Cardiac muscle cell (in vitro differentiated cells and primary cell): ENCODE measurements at regions not wholly inside any gene's neighbourhood (a gene's known extent, or its start where the extent isn't known, plus 50 kb on each side); places are given as distances from the start of the nearest gene placed in this dataset.

ENCODE experiments used
- DNase-seq, 2 donors: peaks; one replicate each; pipeline versions ENCODE4 v3.0.0 to v3.0.0-alpha.2; 2010 to 2017; ENCODE audit warnings: low read depth in 1 of 2, low spot score in 1 of 2
- H3K27ac ChIP-seq: fragments of 200-600 bp; sonication (generic); 2 replicates; pipeline ENCODE4 v1.5.1; 2016
- H3K27me3 ChIP-seq: fragments of 200-600 bp; sonication (generic); 2 replicates; pipeline ENCODE4 v1.6.0; 2016; ENCODE audit warnings: control low read depth
- H3K36me3 ChIP-seq: fragments of 200-600 bp; sonication (generic); 2 replicates; pipeline ENCODE4 v1.5.1; 2016; ENCODE audit warnings: control low read depth
- H3K4me1 ChIP-seq: fragments of 200-600 bp; sonication (generic); 2 replicates; pipeline ENCODE4 v1.8.1; 2017; ENCODE audit warnings: low read depth, mild to moderate bottlenecking, mixed run types
- H3K4me3 ChIP-seq: fragments of 200-600 bp; sonication (generic); 2 replicates; pipeline ENCODE4 v1.5.1; 2016; ENCODE audit warnings: mild to moderate bottlenecking
- H3K9me3 ChIP-seq: fragments of 200-600 bp; sonication (generic); 2 replicates; pipeline ENCODE4 v1.5.1; 2017; ENCODE audit warnings: low read depth, mild to moderate bottlenecking, control low read depth
- TF ChIP-seq, protein P1 (sequence below): IDR thresholded peaks from 2 replicates; pipeline ENCODE4 v1.5.1; 2012; ENCODE audit warnings: low read depth, mild to moderate bottlenecking, low read length

- Histone ChIP-seq H3K4me3 (no peak overlapping the region), H3K4me1 (no peaks in the 10 kb centered on the region), H3K9me3 (no peaks in the 10 kb centered on the region), H3K36me3 (no peaks in the 10 kb centered on the region), H3K27me3 (peaks cover 59% of the 10 kb centered on the region), H3K27ac (no peak overlapping the region)
- TF ChIP-seq, protein P1, sequence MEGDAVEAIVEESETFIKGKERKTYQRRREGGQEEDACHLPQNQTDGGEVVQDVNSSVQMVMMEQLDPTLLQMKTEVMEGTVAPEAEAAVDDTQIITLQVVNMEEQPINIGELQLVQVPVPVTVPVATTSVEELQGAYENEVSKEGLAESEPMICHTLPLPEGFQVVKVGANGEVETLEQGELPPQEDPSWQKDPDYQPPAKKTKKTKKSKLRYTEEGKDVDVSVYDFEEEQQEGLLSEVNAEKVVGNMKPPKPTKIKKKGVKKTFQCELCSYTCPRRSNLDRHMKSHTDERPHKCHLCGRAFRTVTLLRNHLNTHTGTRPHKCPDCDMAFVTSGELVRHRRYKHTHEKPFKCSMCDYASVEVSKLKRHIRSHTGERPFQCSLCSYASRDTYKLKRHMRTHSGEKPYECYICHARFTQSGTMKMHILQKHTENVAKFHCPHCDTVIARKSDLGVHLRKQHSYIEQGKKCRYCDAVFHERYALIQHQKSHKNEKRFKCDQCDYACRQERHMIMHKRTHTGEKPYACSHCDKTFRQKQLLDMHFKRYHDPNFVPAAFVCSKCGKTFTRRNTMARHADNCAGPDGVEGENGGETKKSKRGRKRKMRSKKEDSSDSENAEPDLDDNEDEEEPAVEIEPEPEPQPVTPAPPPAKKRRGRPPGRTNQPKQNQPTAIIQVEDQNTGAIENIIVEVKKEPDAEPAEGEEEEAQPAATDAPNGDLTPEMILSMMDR: no peak
- no peak for DNase-seq
Measured at GRCh38 chr20:21618759-21619416, 86.6 kb upstream of the PAX1 start.

GRCh38 chr20:21615617-21616080 is 89.8 kb upstream of the PAX1 start:
- H3K27ac ChIP-seq: no peak overlapping the region
- peak; percentile 40 to 75 for DNase-seq
- TF ChIP-seq, protein P1: peak; percentile 69
- H3K27me3 ChIP-seq: peaks cover 71% of the 10 kb centered on the region
- H3K4me1 ChIP-seq: no peaks in the 10 kb centered on the region
- no peak overlapping the region for H3K4me3 ChIP-seq
- no peaks in the 10 kb centered on the region for H3K36me3 ChIP-seq
- H3K9me3 ChIP-seq: no peaks in the 10 kb centered on the region

GRCh38 chr20:21614980-21615379 is 90.5 kb upstream of the PAX1 start:
- H3K36me3 ChIP-seq: no peaks in the 10 kb centered on the region
- no peak overlapping the region for H3K27ac ChIP-seq
- no peak for DNase-seq
- H3K27me3 ChIP-seq: peaks cover 74% of the 10 kb centered on the region
- TF ChIP-seq, protein P1: no peak
- H3K9me3 ChIP-seq: no peaks in the 10 kb centered on the region
- H3K4me3 ChIP-seq: no peak overlapping the region
- H3K4me1 ChIP-seq: no peaks in the 10 kb centered on the region

GRCh38 chr20:21613512-21613911 is 92.0 kb upstream of the PAX1 start:
- Histone ChIP-seq H3K27ac (no peak overlapping the region), H3K36me3 (no peaks in the 10 kb centered on the region), H3K27me3 (peaks cover 67% of the 10 kb centered on the region), H3K9me3 (no peaks in the 10 kb centered on the region), H3K4me3 (no peak overlapping the region), H3K4me1 (no peaks in the 10 kb centered on the region)
- TF ChIP-seq, protein P1: no peak
- DNase-seq: no peak

GRCh38 chr20:21609981-21610380 is 95.5 kb upstream of the PAX1 start:
- TF ChIP-seq, protein P1: no peak
- no peaks in the 10 kb centered on the region for H3K36me3 ChIP-seq
- H3K27ac ChIP-seq: no peak overlapping the region
- H3K4me3 ChIP-seq: no peak overlapping the region
- no peaks in the 10 kb centered on the region for H3K4me1 ChIP-seq
- DNase-seq: no peak
- H3K27me3 ChIP-seq: peaks cover 42% of the 10 kb centered on the region
- H3K9me3 ChIP-seq: no peaks in the 10 kb centered on the region
